ENCODE measurements at regions not wholly inside any gene's neighbourhood (a gene's known extent, or its start where the extent isn't known, plus 50 kb on each side); places are given as distances from the start of the nearest gene placed in this dataset.
A peak's percentile ranks its signal among the peaks of the same experiment; 100 is the strongest.
"Not testable (repeated sequence)": the region's sequence is repeated elsewhere in the genome, so short reads cannot be mapped to it uniquely, and the experiment has no call there.

DNA sequence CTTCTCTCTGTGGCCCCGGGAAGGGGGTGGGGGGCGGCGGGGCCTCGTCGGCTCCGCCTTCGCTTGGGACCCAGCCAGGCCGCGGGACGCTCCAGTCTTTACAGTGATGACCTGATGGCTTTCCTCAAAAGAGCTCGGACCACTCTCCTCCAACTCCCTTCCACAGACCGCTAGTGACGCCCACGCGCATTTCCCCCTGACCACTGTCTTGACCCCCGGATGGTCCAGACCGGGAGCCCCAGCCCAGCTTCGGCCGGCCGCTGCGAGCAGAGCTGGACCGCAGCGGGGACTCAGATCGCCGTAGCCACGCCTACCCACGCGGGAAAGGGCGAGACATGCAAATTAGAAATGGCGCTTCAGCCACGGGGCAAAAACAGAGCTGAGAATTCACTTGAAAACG, 81.6 kb upstream of the RNU2-1 start:
- no peak for DNase-seq

DNA sequence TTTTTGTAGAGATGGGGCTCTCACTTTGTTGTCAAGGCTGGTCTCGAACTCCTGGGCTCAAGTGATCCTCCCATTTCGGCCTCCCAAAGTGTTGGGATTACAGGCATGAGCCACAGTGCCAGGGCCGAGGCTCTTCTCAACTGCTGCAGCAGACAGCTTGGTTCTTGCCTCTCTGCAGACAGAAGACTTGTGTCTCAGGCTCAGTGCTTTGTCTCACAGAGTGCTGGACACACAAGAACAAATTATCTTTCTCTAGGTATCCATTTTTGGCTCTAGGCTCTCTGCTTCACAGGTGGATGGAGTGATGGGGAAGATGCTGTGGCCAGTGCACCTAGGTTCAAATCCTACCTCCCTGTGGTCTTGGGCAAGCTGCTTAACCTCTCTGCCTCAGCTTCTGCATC, 80.8 kb upstream of the RNU2-1 start:
- no peak for DNase-seq

DNA sequence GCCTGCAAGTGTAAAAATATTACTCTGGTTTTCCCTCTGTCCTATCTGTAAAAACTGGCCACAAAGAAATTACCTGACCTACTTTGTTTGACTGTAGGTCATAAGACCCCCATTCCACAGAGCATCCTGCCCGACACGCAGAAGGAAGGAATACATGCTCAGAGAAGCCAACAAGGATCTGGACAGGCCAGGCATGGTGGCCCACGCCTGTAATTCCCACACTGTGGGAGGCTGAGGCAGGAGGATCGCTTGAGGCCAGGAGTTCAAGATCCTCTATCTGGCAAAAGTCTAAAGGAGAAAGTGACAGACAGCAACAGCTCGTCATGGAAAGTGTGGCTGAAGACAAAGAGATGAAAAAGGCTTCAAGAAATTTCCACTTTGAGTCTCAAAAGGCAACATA, 78.2 kb upstream of the RNU2-1 start:
- no peak for DNase-seq

DNA sequence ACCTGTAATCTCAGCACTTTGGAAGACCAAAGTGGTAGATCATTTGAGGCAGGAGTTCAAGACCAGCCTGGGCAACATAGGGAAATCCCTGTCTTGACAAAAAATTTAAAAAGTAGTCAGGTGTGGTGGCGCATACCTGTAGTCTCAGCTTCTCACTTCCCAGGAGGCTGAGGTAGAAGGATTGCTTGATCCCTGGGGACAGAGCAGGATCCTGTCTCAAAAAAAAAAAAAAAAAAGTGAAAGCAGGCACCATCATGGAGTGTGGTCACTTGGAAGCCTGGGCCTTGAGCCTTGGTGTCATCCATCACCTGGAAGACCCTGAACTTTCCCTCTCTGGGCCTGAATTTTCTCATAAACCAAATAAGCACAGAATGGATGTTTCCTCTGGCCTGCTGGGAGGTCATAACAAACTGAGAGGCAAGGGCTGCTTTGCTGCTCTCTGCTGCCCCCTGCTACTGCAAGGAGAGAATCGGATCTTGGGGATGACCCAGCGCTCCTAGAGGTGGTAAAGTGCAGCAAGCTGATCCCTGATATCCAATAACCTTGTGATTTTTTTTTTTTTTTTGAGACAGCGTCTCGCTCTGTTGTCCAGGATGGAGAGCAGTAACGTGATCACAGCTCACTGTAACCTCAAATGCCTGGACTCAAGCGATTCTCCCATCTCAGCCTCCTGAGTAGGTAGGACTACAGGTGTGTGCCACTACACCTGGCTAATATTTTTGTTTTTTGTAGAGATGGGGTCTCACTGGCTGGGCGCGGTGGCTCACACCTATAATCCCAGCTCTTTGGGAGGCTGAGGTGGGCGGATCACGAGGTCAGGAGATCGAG, 75.9 kb upstream of the RNU2-1 start:
- no peak for DNase-seq

DNA sequence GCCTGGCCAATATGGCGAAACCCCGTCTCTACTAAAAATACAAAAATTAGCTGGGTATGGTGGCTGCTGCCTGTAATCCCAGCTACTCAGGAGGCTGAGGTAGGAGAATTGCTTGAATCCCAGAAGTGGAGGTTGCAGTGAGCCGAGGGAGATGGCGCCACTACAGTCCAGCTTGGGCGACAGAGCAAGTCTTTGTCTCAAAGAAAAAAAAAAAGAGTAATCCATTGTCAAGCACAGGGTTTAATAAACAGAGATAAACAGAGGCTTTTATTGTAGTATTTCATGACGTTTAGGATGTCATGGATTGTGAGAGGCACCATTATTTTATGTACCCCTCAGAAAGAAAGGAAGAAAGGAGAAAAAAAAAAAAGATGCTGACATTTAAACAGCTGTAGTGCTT, 75.2 kb upstream of the RNU2-1 start:
- no peak for DNase-seq

DNA sequence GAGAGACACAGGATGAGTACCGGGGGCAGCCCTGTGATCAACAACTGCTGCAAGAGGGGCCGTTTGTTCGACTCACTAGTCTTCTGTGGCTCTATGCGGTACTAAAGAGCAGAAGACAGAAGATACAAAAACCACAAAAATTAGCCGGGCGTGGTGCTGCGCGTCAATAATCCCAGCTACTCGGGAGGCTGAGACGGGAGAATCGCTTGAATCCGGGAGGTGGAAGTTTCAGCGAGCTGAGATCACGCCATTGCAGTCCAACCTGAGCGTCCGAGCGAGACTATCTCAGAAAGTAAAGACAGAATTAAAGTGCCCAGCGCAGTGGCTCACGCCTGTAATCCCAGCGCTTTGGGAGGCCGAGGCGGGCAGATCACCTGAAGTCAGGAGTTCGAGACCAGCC, 71.0 kb upstream of the RNU2-1 start:
- not testable (repeated sequence) for DNase-seq

DNA sequence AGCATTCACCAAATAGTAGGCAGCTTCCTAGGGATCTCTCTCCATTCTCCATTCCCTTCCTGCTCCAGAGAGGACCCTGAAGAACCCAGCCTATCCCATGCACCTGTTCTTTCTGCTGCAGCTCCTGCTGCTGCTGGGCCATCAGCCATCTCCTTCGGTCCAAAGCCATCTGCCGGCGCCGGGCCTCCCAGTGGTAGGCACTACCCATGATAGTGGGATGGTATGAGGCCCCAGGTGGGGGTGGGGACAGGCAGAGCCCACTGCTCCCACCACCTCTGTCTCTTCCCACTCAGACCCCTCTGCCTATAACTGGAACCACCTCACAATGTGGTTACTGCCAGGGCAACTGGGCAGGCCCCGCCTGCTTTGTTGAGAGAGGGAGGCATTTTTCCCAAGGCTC, 69.3 kb upstream of the RNU2-1 start:
- not testable (repeated sequence) for DNase-seq

DNA sequence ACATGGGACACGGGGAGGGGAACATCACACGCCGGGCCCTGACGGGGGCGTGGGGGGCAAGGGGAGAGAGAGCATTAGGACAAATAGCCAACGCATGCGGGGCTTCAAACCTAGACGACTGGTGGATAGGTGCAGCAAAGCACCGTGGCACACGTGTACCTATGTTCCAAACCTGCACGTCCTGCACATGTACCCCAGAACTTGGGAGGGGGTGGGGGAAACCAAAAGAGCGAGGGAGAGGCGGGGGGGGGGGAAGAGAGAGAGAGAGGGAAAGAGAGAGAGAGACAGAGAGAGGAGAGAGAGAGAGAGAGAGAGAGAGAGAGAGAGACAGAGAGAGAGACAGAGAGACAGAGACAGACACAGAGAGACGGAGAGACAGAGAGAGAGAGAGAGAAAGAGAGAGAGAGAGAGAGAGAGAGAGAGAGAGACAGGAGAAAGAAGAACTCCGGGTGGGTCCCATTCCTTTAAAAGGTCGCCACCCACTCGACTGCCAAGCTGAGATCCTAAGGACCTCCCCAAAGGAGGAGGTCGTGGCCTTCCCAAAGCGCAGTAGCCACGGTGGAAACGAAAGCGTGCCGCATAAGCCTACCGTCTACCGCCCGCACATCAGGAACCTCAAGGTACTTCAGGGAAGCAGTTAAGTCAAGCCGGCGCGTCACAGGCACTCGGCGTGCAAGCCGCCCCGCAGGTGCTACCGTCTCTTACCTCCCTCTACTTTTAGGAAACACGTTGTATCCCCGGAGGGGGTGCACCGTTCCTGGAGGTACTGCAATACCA, 65.7 kb upstream of the RNU2-1 start:
- not testable (repeated sequence) for DNase-seq

DNA sequence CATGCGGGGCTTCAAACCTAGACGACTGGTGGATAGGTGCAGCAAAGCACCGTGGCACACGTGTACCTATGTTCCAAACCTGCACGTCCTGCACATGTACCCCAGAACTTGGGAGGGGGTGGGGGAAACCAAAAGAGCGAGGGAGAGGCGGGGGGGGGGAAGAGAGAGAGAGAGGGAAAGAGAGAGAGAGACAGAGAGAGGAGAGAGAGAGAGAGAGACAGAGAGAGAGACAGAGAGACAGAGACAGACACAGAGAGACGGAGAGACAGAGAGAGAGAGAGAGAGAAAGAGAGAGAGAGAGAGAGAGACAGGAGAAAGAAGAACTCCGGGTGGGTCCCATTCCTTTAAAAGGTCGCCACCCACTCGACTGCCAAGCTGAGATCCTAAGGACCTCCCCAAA, 55.9 kb upstream of the RNU2-1 start:
- DNase-seq = not testable (repeated sequence)

DNA sequence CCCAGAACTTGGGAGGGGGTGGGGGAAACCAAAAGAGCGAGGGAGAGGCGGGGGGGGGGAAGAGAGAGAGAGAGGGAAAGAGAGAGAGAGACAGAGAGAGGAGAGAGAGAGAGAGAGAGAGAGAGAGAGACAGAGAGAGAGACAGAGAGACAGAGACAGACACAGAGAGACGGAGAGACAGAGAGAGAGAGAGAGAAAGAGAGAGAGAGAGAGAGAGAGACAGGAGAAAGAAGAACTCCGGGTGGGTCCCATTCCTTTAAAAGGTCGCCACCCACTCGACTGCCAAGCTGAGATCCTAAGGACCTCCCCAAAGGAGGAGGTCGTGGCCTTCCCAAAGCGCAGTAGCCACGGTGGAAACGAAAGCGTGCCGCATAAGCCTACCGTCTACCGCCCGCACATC, 49.8 kb upstream of the RNU2-1 start:
- peak; percentile 18 for DNase-seq

All from CD4-positive, alpha-beta T cell treated with Interleukin-21 for 1 hour (primary cell).